ENCODE measurements at regions not wholly inside any gene's neighbourhood (a gene's known extent, or its start where the extent isn't known, plus 50 kb on each side); places are given as distances from the start of the nearest gene placed in this dataset.
A peak's percentile ranks its signal among the peaks of the same experiment; 100 is the strongest.

- no peak for DNase-seq (ENCODE audit: insufficient read length, low spot score)
- FAIRE-seq, result no peak
These were observed 495.1 kb upstream of the MEX3C start for GRCh38 chr18:51692612-51693011.

GRCh38 chr18:51711298-51711889, 513.9 kb upstream of the MEX3C start:
- DNase-seq (ENCODE audit: insufficient read length, low spot score), result no peak
- FAIRE-seq, result peak; percentile 64

- DNase-seq (ENCODE audit: insufficient read length, low spot score) (no peak), FAIRE-seq (no peak)
These were observed 515.3 kb upstream of the MEX3C start for GRCh38 chr18:51712821-51713220.

GRCh38 chr18:51716277-51716676, 518.8 kb upstream of the MEX3C start:
- DNase-seq (ENCODE audit: insufficient read length, low spot score) (no peak), FAIRE-seq (peak; percentile 4)

- DNase-seq (ENCODE audit: insufficient read length, low spot score) (no peak), FAIRE-seq (no peak)
These were observed 523.9 kb upstream of the MEX3C start for GRCh38 chr18:51721388-51721787.

GRCh38 chr18:51721996-51722395, 524.5 kb upstream of the MEX3C start:
- DNase-seq (ENCODE audit: insufficient read length, low spot score) (no peak), FAIRE-seq (no peak)

- peak; percentile 8 for FAIRE-seq
- no peak for DNase-seq (ENCODE audit: insufficient read length, low spot score)
These were observed 527.6 kb upstream of the MEX3C start for GRCh38 chr18:51724790-51725721.

GRCh38 chr18:51726614-51727013, 529.1 kb upstream of the MEX3C start:
- no peak for DNase-seq (ENCODE audit: insufficient read length, low spot score)
- peak; percentile 59 for FAIRE-seq

- no peak for DNase-seq (ENCODE audit: insufficient read length, low spot score)
- no peak for FAIRE-seq
These were observed 530.3 kb upstream of the MEX3C start for GRCh38 chr18:51727780-51728179.

- FAIRE-seq (no peak), DNase-seq (ENCODE audit: insufficient read length, low spot score) (no peak)
These were observed 533.6 kb upstream of the MEX3C start for GRCh38 chr18:51731070-51731469.

GRCh38 chr18:51734576-51734975, 537.1 kb upstream of the MEX3C start:
- no peak for DNase-seq (ENCODE audit: insufficient read length, low spot score)
- no peak for FAIRE-seq

- FAIRE-seq, result peak; percentile 91
- DNase-seq (ENCODE audit: insufficient read length, low spot score), result peak; percentile 33
These were observed 541.7 kb upstream of the MEX3C start for GRCh38 chr18:51739044-51739666.

GRCh38 chr18:51751901-51752300, 554.4 kb upstream of the MEX3C start:
- no peak for FAIRE-seq
- no peak for DNase-seq (ENCODE audit: insufficient read length, low spot score)

GRCh38 chr18:51753365-51754057, 556.0 kb upstream of the MEX3C start:
- FAIRE-seq (peak; percentile 73), DNase-seq (ENCODE audit: insufficient read length, low spot score) (no peak)

- DNase-seq (ENCODE audit: insufficient read length, low spot score), result no peak
- FAIRE-seq, result no peak
These were observed 557.1 kb upstream of the MEX3C start for GRCh38 chr18:51754566-51754965.

- no peak for DNase-seq (ENCODE audit: insufficient read length, low spot score)
- FAIRE-seq, result no peak
These were observed 559.9 kb upstream of the MEX3C start for GRCh38 chr18:51757255-51757924.

GRCh38 chr18:51762373-51762772, 564.9 kb upstream of the MEX3C start:
- FAIRE-seq, result no peak
- no peak for DNase-seq (ENCODE audit: insufficient read length, low spot score)

- FAIRE-seq (no peak), DNase-seq (ENCODE audit: insufficient read length, low spot score) (no peak)
These were observed 568.3 kb upstream of the MEX3C start for GRCh38 chr18:51765606-51766360.

- FAIRE-seq, result peak; percentile 67
- DNase-seq (ENCODE audit: insufficient read length, low spot score), result no peak
These were observed 569.8 kb upstream of the MEX3C start for GRCh38 chr18:51767293-51767692.

- DNase-seq (ENCODE audit: insufficient read length, low spot score), result no peak
- FAIRE-seq, result no peak
These were observed 561.9 kb upstream of the DCC start for GRCh38 chr18:51778115-51778514.
